ENCODE measurements at regions not wholly inside any gene's neighbourhood (a gene's known extent, or its start where the extent isn't known, plus 50 kb on each side); places are given as distances from the start of the nearest gene placed in this dataset.

- TF ChIP-seq, protein P1, sequence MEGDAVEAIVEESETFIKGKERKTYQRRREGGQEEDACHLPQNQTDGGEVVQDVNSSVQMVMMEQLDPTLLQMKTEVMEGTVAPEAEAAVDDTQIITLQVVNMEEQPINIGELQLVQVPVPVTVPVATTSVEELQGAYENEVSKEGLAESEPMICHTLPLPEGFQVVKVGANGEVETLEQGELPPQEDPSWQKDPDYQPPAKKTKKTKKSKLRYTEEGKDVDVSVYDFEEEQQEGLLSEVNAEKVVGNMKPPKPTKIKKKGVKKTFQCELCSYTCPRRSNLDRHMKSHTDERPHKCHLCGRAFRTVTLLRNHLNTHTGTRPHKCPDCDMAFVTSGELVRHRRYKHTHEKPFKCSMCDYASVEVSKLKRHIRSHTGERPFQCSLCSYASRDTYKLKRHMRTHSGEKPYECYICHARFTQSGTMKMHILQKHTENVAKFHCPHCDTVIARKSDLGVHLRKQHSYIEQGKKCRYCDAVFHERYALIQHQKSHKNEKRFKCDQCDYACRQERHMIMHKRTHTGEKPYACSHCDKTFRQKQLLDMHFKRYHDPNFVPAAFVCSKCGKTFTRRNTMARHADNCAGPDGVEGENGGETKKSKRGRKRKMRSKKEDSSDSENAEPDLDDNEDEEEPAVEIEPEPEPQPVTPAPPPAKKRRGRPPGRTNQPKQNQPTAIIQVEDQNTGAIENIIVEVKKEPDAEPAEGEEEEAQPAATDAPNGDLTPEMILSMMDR (IDR thresholded peaks at IDR 0.05; ENCODE audit: low read depth, low read length, missing control alignments), result no peak
- no peak for DNase-seq (ENCODE audit: low read depth)
Observed at GRCh38 chr19:29320086-29320485, 107.1 kb upstream of the UQCRFS1 start.

GRCh38 chr19:29320618-29321017, 107.7 kb upstream of the UQCRFS1 start:
- TF ChIP-seq, protein P1 (IDR thresholded peaks at IDR 0.05; ENCODE audit: low read depth, low read length, missing control alignments), result no peak
- no peak for DNase-seq (ENCODE audit: low read depth)
- H3K4me3 ChIP-seq (ENCODE audit: low read depth, low read length), result no peak overlapping the region

More at GRCh38 chr19:29320086-29320485, 107.1 kb upstream of the UQCRFS1 start:
- H3K4me3 ChIP-seq (ENCODE audit: low read depth, low read length), result no peak overlapping the region

DNA sequence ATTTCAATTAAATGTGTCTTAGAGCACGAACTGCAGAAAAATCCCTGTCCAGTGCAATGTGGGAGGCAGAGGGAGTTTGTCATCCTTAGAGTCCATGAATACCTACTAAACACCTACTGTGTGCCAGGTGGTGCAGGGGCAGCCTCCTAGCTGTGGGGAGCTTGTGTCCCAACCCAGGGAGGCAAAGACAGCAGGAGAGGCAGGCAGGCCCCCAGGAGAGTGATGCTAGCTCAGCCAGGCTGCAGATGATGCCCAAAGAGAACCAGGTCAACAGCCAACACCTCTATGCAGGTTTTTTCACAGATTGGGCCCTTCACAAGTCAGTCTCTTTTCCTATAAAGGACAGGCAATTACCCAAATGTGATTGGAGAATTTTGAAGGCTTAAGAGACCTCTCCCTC, 108.2 kb upstream of the UQCRFS1 start:
- no peak overlapping the region for H3K4me3 ChIP-seq (ENCODE audit: low read depth, low read length)
- TF ChIP-seq, protein P1 (IDR thresholded peaks at IDR 0.05; ENCODE audit: low read depth, low read length, missing control alignments), result no peak
- no peak for DNase-seq (ENCODE audit: low read depth)

- no peak for DNase-seq (ENCODE audit: low read depth)
- H3K4me3 ChIP-seq (ENCODE audit: low read depth, low read length), result no peak overlapping the region
- TF ChIP-seq, protein P1 (IDR thresholded peaks at IDR 0.05; ENCODE audit: low read depth, low read length, missing control alignments), result no peak
Observed at GRCh38 chr19:29323021-29323430, 110.1 kb upstream of the UQCRFS1 start.

- H3K4me3 ChIP-seq (ENCODE audit: low read depth, low read length), result no peak overlapping the region
- TF ChIP-seq, protein P1 (IDR thresholded peaks at IDR 0.05; ENCODE audit: low read depth, low read length, missing control alignments), result no peak
- DNase-seq (ENCODE audit: low read depth), result no peak
Observed at GRCh38 chr19:29323440-29324290, 110.7 kb upstream of the UQCRFS1 start.

DNA sequence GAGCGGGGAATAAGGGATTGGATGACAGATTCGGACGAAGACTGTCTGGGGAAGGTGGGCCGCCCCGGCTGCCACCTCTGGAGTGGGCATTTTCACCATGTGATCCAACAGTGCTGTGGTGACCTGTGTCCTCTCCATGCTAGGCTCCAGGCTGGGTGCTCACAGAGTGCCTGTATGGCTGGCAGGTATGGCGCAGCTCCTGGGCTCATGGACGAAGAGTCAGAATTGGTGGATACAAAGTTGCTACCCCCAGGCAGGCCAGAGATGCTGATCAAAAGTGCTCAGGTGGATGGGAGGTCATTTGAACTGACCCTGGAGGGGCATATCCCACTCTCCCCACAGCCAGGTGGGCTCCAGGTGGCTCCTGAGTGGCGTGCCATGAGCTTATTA, 111.3 kb upstream of the UQCRFS1 start:
- no peak for DNase-seq (ENCODE audit: low read depth)
- TF ChIP-seq, protein P1 (IDR thresholded peaks at IDR 0.05; ENCODE audit: low read depth, low read length, missing control alignments), result no peak
- H3K4me3 ChIP-seq (ENCODE audit: low read depth, low read length), result no peak overlapping the region

DNA sequence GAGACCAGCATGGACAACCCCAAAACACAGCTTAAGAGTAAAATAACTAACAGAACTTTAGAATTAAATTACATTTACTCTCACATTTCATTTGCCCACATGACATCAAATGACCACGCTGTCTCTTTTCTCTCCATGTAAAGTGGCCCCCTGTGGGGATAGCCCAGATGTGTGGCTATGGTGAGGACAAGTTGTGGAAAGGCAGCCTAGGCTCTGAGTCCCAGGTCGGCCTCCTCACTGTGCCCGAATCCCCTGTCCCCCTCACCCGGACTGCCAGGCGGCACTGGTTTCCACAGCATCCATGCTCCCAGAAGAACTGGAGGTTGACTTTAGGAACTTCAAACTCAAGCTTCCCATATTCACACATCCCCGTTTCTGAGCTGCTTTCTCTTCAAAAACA, 111.8 kb upstream of the UQCRFS1 start:
- no peak overlapping the region for H3K4me3 ChIP-seq (ENCODE audit: low read depth, low read length)
- DNase-seq (ENCODE audit: low read depth), result no peak
- TF ChIP-seq, protein P1 (IDR thresholded peaks at IDR 0.05; ENCODE audit: low read depth, low read length, missing control alignments), result no peak
